Spleen (tissue), 11 donors: ENCODE measurements at regions not wholly inside any gene's neighbourhood (a gene's known extent, or its start where the extent isn't known, plus 50 kb on each side); places are given as distances from the start of the nearest gene placed in this dataset.

Source experiments
- DNase-seq: peaks from one replicate; pipeline ENCODE4 v3.0.0-alpha.2; 2020
- H3K27ac ChIP-seq, 8 donors: fragments of 200-600 bp; sonication (generic) in 7 of 8; 1 replicate in 4 of 8; 2 replicates in 4 of 8; pipeline versions ENCODE4 v1.5.0 to v1.8.0; 2016 to 2021; ENCODE audit warnings: inconsistent platforms in 4 of 8, mild to moderate bottlenecking in 4 of 8, moderate library complexity in 1 of 8
- H3K27me3 ChIP-seq, 7 donors: fragments of 200-600 bp; sonication (generic) in 6 of 7; replicated peaks in 1 of 7; 1 replicate in 4 of 7; 2 replicates in 3 of 7; pipeline versions ENCODE4 v1.5.0 to v1.8.0; 2016 to 2021; ENCODE audit warnings: inconsistent platforms in 3 of 7, mild to moderate bottlenecking in 1 of 7
- H3K36me3 ChIP-seq, 6 donors: fragments of 200-600 bp; sonication (generic) in 5 of 6; 1 replicate in 4 of 6; 2 replicates in 2 of 6; pipeline versions ENCODE4 v1.5.0 to v1.8.0; 2016 to 2021; ENCODE audit warnings: inconsistent platforms in 2 of 6
- H3K4me1 ChIP-seq, 6 donors: fragments of 200-600 bp; sonication (generic) in 5 of 6; 1 replicate in 3 of 6; 2 replicates in 3 of 6; pipeline versions ENCODE4 v1.5.0 to v1.8.0; 2016 to 2021; ENCODE audit warnings: inconsistent platforms in 3 of 6
- H3K4me3 ChIP-seq, 8 donors: fragments of 200-600 bp; sonication (generic) in 7 of 8; 1 replicate in 4 of 8; 2 replicates in 4 of 8; pipeline versions ENCODE4 v1.5.0 to v1.8.0; 2016 to 2021; ENCODE audit warnings: inconsistent platforms in 4 of 8, mild to moderate bottlenecking in 4 of 8, moderate library complexity in 2 of 8
- H3K9me3 ChIP-seq, 8 donors: fragments of 200-600 bp; sonication (generic) in 7 of 8; 1 replicate in 4 of 8; 2 replicates in 4 of 8; pipeline versions ENCODE4 v1.5.0 to v1.8.0; 2016 to 2021; ENCODE audit warnings: inconsistent platforms in 4 of 8
- CTCF ChIP-seq, 11 experiments: fragments of 200-600 bp in 7 of 11; fragments of 450-650 bp in 4 of 11; sonication (generic) in 4 of 11; IDR thresholded peaks in 8 of 11; conservative IDR thresholded peaks in 3 of 11; 1 replicate in 7 of 11; 2 replicates in 4 of 11; pipeline versions ENCODE4 v1.4.0 to v1.8.0; 2016 to 2021; ENCODE audit warnings: antibody characterized with exemption in 11 of 11, inconsistent platforms in 4 of 11, mild to moderate bottlenecking in 1 of 11
- POLR2A ChIP-seq, 3 donors: fragments of 450-650 bp; IDR thresholded peaks; one replicate each; pipeline ENCODE4 v1.5.1; 2017; ENCODE audit warnings: antibody characterized with exemption in 3 of 3, mild to moderate bottlenecking in 1 of 3
- POLR2AphosphoS5 ChIP-seq, 3 donors: sonication (generic); formaldehyde crosslinking; IDR thresholded peaks; one replicate each; pipeline ENCODE4 v1.5.1; 2017; ENCODE audit warnings: antibody characterized with exemption in 3 of 3
- WGBS, 5 donors: extraction: QIAGEN DNeasy Blood & Tissue Kit in 3 of 5; methylation state at CpG; one replicate each; pipeline versions ENCODE4 v1.1.5 to v1.1.7; 2013 to 2018; 5-methylcytosine and 5-hydroxymethylcytosine counted together
- intact Hi-C: fragments of 100-400 bp; cut with DNase I; formaldehyde crosslinking; loops from one replicate; pipeline ENCODE4 v1.15.0; 2023; ENCODE audit warnings: low total_unique reads
- donor health status: healthy with polysubstance abuse.
- donor health status: DM: no; HTN: no; CAD: no; lungs with moderate emphysema.
- donor health status: DM: no; HTN: no; CAD: no.
- donor health status: Bipolar disorder and iron deficiency.
- donor health status: healthy.
- donor health status: DM: no; HTN: no; CAD: no.
- donor health status: DM: yes; HTN: yes; CAD: no.

- intact Hi-C loops = no loop called here
- peaks cover 0 to 14% (median 0%) of the 10 kb centered on the region in 7 donors for H3K27me3 ChIP-seq
- WGBS, 5 donors = 76 to 92% (median 87%) methylated on average over 8 of the region's 8 CpGs
Observed at GRCh38 chr3:72203613-72204349, 418.8 kb upstream of the PROK2 start.

GRCh38 chr3:72203105-72203504, 418.2 kb upstream of the PROK2 start:
- no peak overlapping the region for H3K27ac ChIP-seq
- TF ChIP-seq CTCF (IDR thresholded peaks at IDR 0.05 in 8 of 11, conservative IDR thresholded peaks at IDR 0.05 in 3 of 11) = no peak
- TF ChIP-seq POLR2A (IDR thresholded peaks at IDR 0.05) = no peak
- no peak for TF ChIP-seq POLR2AphosphoS5 (IDR thresholded peaks at IDR 0.05)
- no peak for DNase-seq
- no peak overlapping the region for H3K4me3 ChIP-seq
- no peaks in the 10 kb centered on the region for H3K36me3 ChIP-seq
- peaks cover 0 to 14% (median 0%) of the 10 kb centered on the region in 7 donors for H3K27me3 ChIP-seq
- intact Hi-C loops = no loop called here
- no peaks in the 10 kb centered on the region for H3K4me1 ChIP-seq
- peaks cover 0 to 18% (median 8%) of the 10 kb centered on the region in 8 donors for H3K9me3 ChIP-seq
- 88 to 95% (median 92%) methylated on average over 4 of the region's 4 CpGs for WGBS, 5 donors

More at GRCh38 chr3:72203613-72204349, 418.8 kb upstream of the PROK2 start:
- peaks cover 0 to 18% (median 8%) of the 10 kb centered on the region in 8 donors for H3K9me3 ChIP-seq
- no peaks in the 10 kb centered on the region for H3K4me1 ChIP-seq
- TF ChIP-seq POLR2AphosphoS5 (IDR thresholded peaks at IDR 0.05) (no peak), CTCF (IDR thresholded peaks at IDR 0.05 in 8 of 11, conservative IDR thresholded peaks at IDR 0.05 in 3 of 11) (no peak), POLR2A (IDR thresholded peaks at IDR 0.05) (no peak)
- H3K27ac ChIP-seq = no peak overlapping the region
- no peak for DNase-seq
- H3K36me3 ChIP-seq = no peaks in the 10 kb centered on the region
- no peak overlapping the region for H3K4me3 ChIP-seq

GRCh38 chr3:72200332-72200731, 415.4 kb upstream of the PROK2 start:
- no peak overlapping the region for H3K4me3 ChIP-seq
- no peak for DNase-seq
- TF ChIP-seq POLR2AphosphoS5 (IDR thresholded peaks at IDR 0.05) = no peak
- TF ChIP-seq POLR2A (IDR thresholded peaks at IDR 0.05) = no peak
- TF ChIP-seq CTCF (IDR thresholded peaks at IDR 0.05 in 8 of 11, conservative IDR thresholded peaks at IDR 0.05 in 3 of 11) = no peak
- H3K4me1 ChIP-seq = no peaks in the 10 kb centered on the region
- peaks cover 0 to 8% (median 0%) of the 10 kb centered on the region in 7 donors for H3K27me3 ChIP-seq
- peaks cover 0 to 18% (median 8%) of the 10 kb centered on the region in 8 donors for H3K9me3 ChIP-seq
- WGBS, 5 donors = 92 to 97% (median 96%) methylated on average over 1 of the region's 1 CpG
- no peaks in the 10 kb centered on the region for H3K36me3 ChIP-seq
- intact Hi-C loops = no loop called here
- H3K27ac ChIP-seq = no peak overlapping the region

- H3K4me1 ChIP-seq = no peaks in the 10 kb centered on the region
Observed at GRCh38 chr3:72199530-72199929, 414.6 kb upstream of the PROK2 start.

More at GRCh38 chr3:72199530-72199929, 414.6 kb upstream of the PROK2 start:
- intact Hi-C loops = no loop called here
- DNase-seq = no peak
- TF ChIP-seq POLR2AphosphoS5 (IDR thresholded peaks at IDR 0.05) = no peak
- TF ChIP-seq CTCF (IDR thresholded peaks at IDR 0.05 in 8 of 11, conservative IDR thresholded peaks at IDR 0.05 in 3 of 11) = no peak
- TF ChIP-seq POLR2A (IDR thresholded peaks at IDR 0.05) = no peak
- WGBS, 5 donors = 81 to 94% (median 90%) methylated on average over 3 of the region's 3 CpGs
- no peak overlapping the region for H3K4me3 ChIP-seq
- peaks cover 0 to 4% (median 0%) of the 10 kb centered on the region in 7 donors for H3K27me3 ChIP-seq
- H3K36me3 ChIP-seq = no peaks in the 10 kb centered on the region
- H3K27ac ChIP-seq = no peak overlapping the region
- H3K9me3 ChIP-seq = peaks cover 0 to 18% (median 8%) of the 10 kb centered on the region in 8 donors
